ENCODE measurements at regions not wholly inside any gene's neighbourhood (a gene's known extent, or its start where the extent isn't known, plus 50 kb on each side); places are given as distances from the start of the nearest gene placed in this dataset.
"Not testable (repeated sequence)": the region's sequence is repeated elsewhere in the genome, so short reads cannot be mapped to it uniquely, and the experiment has no call there.

- not testable (repeated sequence) for H3K4me3 ChIP-seq (ENCODE audit: low read length); H3K27ac ChIP-seq (ENCODE audit: low read length); H3K36me3 ChIP-seq (ENCODE audit: control insufficient read depth, insufficient read depth, low read length); DNase-seq; H3K4me1 ChIP-seq (ENCODE audit: control insufficient read depth, insufficient read depth, low read length); H3K9me3 ChIP-seq (ENCODE audit: control insufficient read depth, low read depth, low read length)
- no CpG with 5 or more reads among the region's 4 CpGs for WGBS (ENCODE audit: insufficient coverage, low lambda C conversion rate)
- peaks cover 17% of the 10 kb centered on the region for H3K27me3 ChIP-seq (ENCODE audit: control insufficient read depth, insufficient read depth, low read length)
These were observed 76.5 kb upstream of the DNAH5 start for GRCh38 chr5:14020944-14021343.

- no peaks in the 10 kb centered on the region for H3K4me1 ChIP-seq (ENCODE audit: control insufficient read depth, insufficient read depth, low read length)
- H3K27ac ChIP-seq (ENCODE audit: low read length), result no peak overlapping the region
- no CpG with 5 or more reads among the region's 1 CpG for whole genome bisulfite sequencing (ENCODE audit: insufficient coverage, low lambda C conversion rate)
- no peaks in the 10 kb centered on the region for H3K9me3 ChIP-seq (ENCODE audit: control insufficient read depth, low read depth, low read length)
- DNase-seq, result no peak
- H3K4me3 ChIP-seq (ENCODE audit: low read length), result no peak overlapping the region
- no peaks in the 10 kb centered on the region for H3K36me3 ChIP-seq (ENCODE audit: control insufficient read depth, insufficient read depth, low read length)
- peaks cover 17% of the 10 kb centered on the region for H3K27me3 ChIP-seq (ENCODE audit: control insufficient read depth, insufficient read depth, low read length)
These were observed 75.3 kb upstream of the DNAH5 start for GRCh38 chr5:14019768-14020290.

GRCh38 chr5:14017904-14018303 is 73.4 kb upstream of the DNAH5 start:
- no peaks in the 10 kb centered on the region for H3K4me1 ChIP-seq (ENCODE audit: control insufficient read depth, insufficient read depth, low read length)
- H3K36me3 ChIP-seq (ENCODE audit: control insufficient read depth, insufficient read depth, low read length), result no peaks in the 10 kb centered on the region
- H3K9me3 ChIP-seq (ENCODE audit: control insufficient read depth, low read depth, low read length), result no peaks in the 10 kb centered on the region
- WGBS (ENCODE audit: insufficient coverage, low lambda C conversion rate), result 100% methylated on average over 2 of the region's 8 CpGs
- no peak overlapping the region for H3K27ac ChIP-seq (ENCODE audit: low read length)
- H3K4me3 ChIP-seq (ENCODE audit: low read length), result no peak overlapping the region
- peaks cover 28% of the 10 kb centered on the region for H3K27me3 ChIP-seq (ENCODE audit: control insufficient read depth, insufficient read depth, low read length)
- DNase-seq, result no peak

- no peak for DNase-seq
- Histone ChIP-seq H3K4me1 (ENCODE audit: control insufficient read depth, insufficient read depth, low read length) (no peaks in the 10 kb centered on the region), H3K9me3 (ENCODE audit: control insufficient read depth, low read depth, low read length) (no peaks in the 10 kb centered on the region), H3K27me3 (ENCODE audit: control insufficient read depth, insufficient read depth, low read length) (peaks cover 33% of the 10 kb centered on the region), H3K4me3 (ENCODE audit: low read length) (no peak overlapping the region), H3K36me3 (ENCODE audit: control insufficient read depth, insufficient read depth, low read length) (no peaks in the 10 kb centered on the region), H3K27ac (ENCODE audit: low read length) (no peak overlapping the region)
- no CpG with 5 or more reads among the region's 4 CpGs for WGBS (ENCODE audit: insufficient coverage, low lambda C conversion rate)
These were observed 72.1 kb upstream of the DNAH5 start for GRCh38 chr5:14016549-14016948.

GRCh38 chr5:14011089-14012020 is 66.9 kb upstream of the DNAH5 start:
- DNase-seq, result peak; percentile 84 to 89
- WGBS (ENCODE audit: insufficient coverage, low lambda C conversion rate), result no CpG with 5 or more reads among the region's 74 CpGs
- no peaks in the 10 kb centered on the region for H3K9me3 ChIP-seq (ENCODE audit: control insufficient read depth, low read depth, low read length)
- peaks cover 36% of the 10 kb centered on the region for H3K27me3 ChIP-seq (ENCODE audit: control insufficient read depth, insufficient read depth, low read length)
- H3K36me3 ChIP-seq (ENCODE audit: control insufficient read depth, insufficient read depth, low read length), result no peaks in the 10 kb centered on the region
- H3K4me1 ChIP-seq (ENCODE audit: control insufficient read depth, insufficient read depth, low read length), result no peaks in the 10 kb centered on the region
- peak overlapping the region; percentile 30 for H3K4me3 ChIP-seq (ENCODE audit: low read length)
- H3K27ac ChIP-seq (ENCODE audit: low read length), result no peak overlapping the region

- no CpG with 5 or more reads among the region's 2 CpGs for WGBS (ENCODE audit: insufficient coverage, low lambda C conversion rate)
- DNase-seq, result no peak
- Histone ChIP-seq H3K27ac (ENCODE audit: low read length) (no peak overlapping the region), H3K9me3 (ENCODE audit: control insufficient read depth, low read depth, low read length) (no peaks in the 10 kb centered on the region), H3K36me3 (ENCODE audit: control insufficient read depth, insufficient read depth, low read length) (no peaks in the 10 kb centered on the region), H3K4me1 (ENCODE audit: control insufficient read depth, insufficient read depth, low read length) (no peaks in the 10 kb centered on the region), H3K27me3 (ENCODE audit: control insufficient read depth, insufficient read depth, low read length) (peaks cover 48% of the 10 kb centered on the region), H3K4me3 (ENCODE audit: low read length) (no peak overlapping the region)
These were observed 65.1 kb upstream of the DNAH5 start for GRCh38 chr5:14009575-14009974.

GRCh38 chr5:14008819-14009311 is 64.4 kb upstream of the DNAH5 start:
- WGBS (ENCODE audit: insufficient coverage, low lambda C conversion rate), result 34% methylated on average over 3 of the region's 8 CpGs
- no peak overlapping the region for H3K4me3 ChIP-seq (ENCODE audit: low read length)
- H3K36me3 ChIP-seq (ENCODE audit: control insufficient read depth, insufficient read depth, low read length), result no peaks in the 10 kb centered on the region
- no peaks in the 10 kb centered on the region for H3K4me1 ChIP-seq (ENCODE audit: control insufficient read depth, insufficient read depth, low read length)
- no peak overlapping the region for H3K27ac ChIP-seq (ENCODE audit: low read length)
- H3K27me3 ChIP-seq (ENCODE audit: control insufficient read depth, insufficient read depth, low read length), result peaks cover 46% of the 10 kb centered on the region
- no peak for DNase-seq
- no peaks in the 10 kb centered on the region for H3K9me3 ChIP-seq (ENCODE audit: control insufficient read depth, low read depth, low read length)

GRCh38 chr5:14006823-14007520 is 62.5 kb upstream of the DNAH5 start:
- WGBS (ENCODE audit: insufficient coverage, low lambda C conversion rate), result no CpG with 5 or more reads among the region's 6 CpGs
- DNase-seq, result no peak
- Histone ChIP-seq H3K27me3 (ENCODE audit: control insufficient read depth, insufficient read depth, low read length) (peaks cover 38% of the 10 kb centered on the region), H3K4me1 (ENCODE audit: control insufficient read depth, insufficient read depth, low read length) (no peaks in the 10 kb centered on the region), H3K36me3 (ENCODE audit: control insufficient read depth, insufficient read depth, low read length) (no peaks in the 10 kb centered on the region), H3K9me3 (ENCODE audit: control insufficient read depth, low read depth, low read length) (peaks cover 3% of the 10 kb centered on the region), H3K27ac (ENCODE audit: low read length) (no peak overlapping the region), H3K4me3 (ENCODE audit: low read length) (no peak overlapping the region)

- Histone ChIP-seq H3K4me1 (ENCODE audit: control insufficient read depth, insufficient read depth, low read length) (no peaks in the 10 kb centered on the region), H3K27me3 (ENCODE audit: control insufficient read depth, insufficient read depth, low read length) (peaks cover 32% of the 10 kb centered on the region), H3K36me3 (ENCODE audit: control insufficient read depth, insufficient read depth, low read length) (no peaks in the 10 kb centered on the region), H3K9me3 (ENCODE audit: control insufficient read depth, low read depth, low read length) (peaks cover 3% of the 10 kb centered on the region), H3K4me3 (ENCODE audit: low read length) (no peak overlapping the region), H3K27ac (ENCODE audit: low read length) (no peak overlapping the region)
- DNase-seq, result no peak
- WGBS (ENCODE audit: insufficient coverage, low lambda C conversion rate), result 63% methylated on average over 2 of the region's 6 CpGs
These were observed 60.3 kb upstream of the DNAH5 start for GRCh38 chr5:14004598-14005394.

GRCh38 chr5:14003936-14004335 is 59.4 kb upstream of the DNAH5 start:
- Histone ChIP-seq H3K36me3 (ENCODE audit: control insufficient read depth, insufficient read depth, low read length) (no peaks in the 10 kb centered on the region), H3K4me1 (ENCODE audit: control insufficient read depth, insufficient read depth, low read length) (no peaks in the 10 kb centered on the region), H3K27me3 (ENCODE audit: control insufficient read depth, insufficient read depth, low read length) (peaks cover 32% of the 10 kb centered on the region), H3K9me3 (ENCODE audit: control insufficient read depth, low read depth, low read length) (peaks cover 3% of the 10 kb centered on the region), H3K27ac (ENCODE audit: low read length) (no peak overlapping the region), H3K4me3 (ENCODE audit: low read length) (no peak overlapping the region)
- WGBS (ENCODE audit: insufficient coverage, low lambda C conversion rate), result no CpG with 5 or more reads among the region's 4 CpGs
- no peak for DNase-seq
